ENCODE measurements at regions not wholly inside any gene's neighbourhood (a gene's known extent, or its start where the extent isn't known, plus 50 kb on each side); places are given as distances from the start of the nearest gene placed in this dataset.

- no peaks in the 10 kb centered on the region for H3K9me3 ChIP-seq (ENCODE audit: control insufficient read depth, low read length, poor library complexity, severe bottlenecking)
- Mint-ChIP-seq H3K36me3 (ENCODE audit: low read depth) (no peaks in the 10 kb centered on the region), H3K4me1 (no peaks in the 10 kb centered on the region), H3K4me3 (no peak overlapping the region), H3K27me3 (no peaks in the 10 kb centered on the region), H3K27ac (no peak overlapping the region)
- DNase-seq, result no peak
- no peak for ATAC-seq
Measured at GRCh38 chr5:3361811-3362605, 233.6 kb upstream of the IRX1 start.

DNA sequence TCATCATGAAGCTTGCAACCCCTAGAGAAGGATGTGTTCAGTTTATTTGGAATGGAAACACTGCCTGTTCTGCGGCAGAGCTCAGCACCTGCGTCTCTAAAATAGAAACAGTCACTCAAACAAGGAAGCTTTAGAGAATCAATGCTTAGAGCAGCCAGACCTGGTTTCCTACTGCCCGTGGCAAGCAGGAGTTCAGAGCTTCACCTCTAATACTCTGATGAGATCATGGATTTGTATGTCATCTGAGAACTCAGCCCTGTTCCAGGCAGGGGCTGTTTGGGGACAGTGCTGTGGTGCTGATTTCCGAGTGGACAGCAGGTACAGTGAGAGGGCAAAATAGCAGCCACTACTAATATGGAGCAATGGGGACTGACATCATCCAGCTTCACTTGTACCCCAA, 236.0 kb upstream of the IRX1 start:
- no peaks in the 10 kb centered on the region for H3K36me3 Mint-ChIP-seq (ENCODE audit: low read depth)
- H3K4me3 Mint-ChIP-seq, result no peak overlapping the region

GRCh38 chr5:3357291-3357690, 238.3 kb upstream of the IRX1 start:
- Mint-ChIP-seq H3K4me1 (no peaks in the 10 kb centered on the region), H3K36me3 (ENCODE audit: low read depth) (no peaks in the 10 kb centered on the region), H3K4me3 (no peak overlapping the region), H3K27ac (no peak overlapping the region), H3K27me3 (no peaks in the 10 kb centered on the region)
- ATAC-seq (no peak), DNase-seq (no peak)
- no peaks in the 10 kb centered on the region for H3K9me3 ChIP-seq (ENCODE audit: control insufficient read depth, low read length, poor library complexity, severe bottlenecking)

More for the DNA sequence above, 236.0 kb upstream of the IRX1 start:
- no peaks in the 10 kb centered on the region for H3K9me3 ChIP-seq (ENCODE audit: control insufficient read depth, low read length, poor library complexity, severe bottlenecking)
- DNase-seq, result no peak
- no peak overlapping the region for H3K27ac Mint-ChIP-seq
- no peaks in the 10 kb centered on the region for H3K4me1 Mint-ChIP-seq
- no peak for ATAC-seq
- no peaks in the 10 kb centered on the region for H3K27me3 Mint-ChIP-seq

GRCh38 chr5:3356016-3356415, 239.6 kb upstream of the IRX1 start:
- Mint-ChIP-seq H3K4me1 (no peaks in the 10 kb centered on the region), H3K27ac (no peak overlapping the region), H3K36me3 (ENCODE audit: low read depth) (no peaks in the 10 kb centered on the region), H3K4me3 (no peak overlapping the region), H3K27me3 (no peaks in the 10 kb centered on the region)
- DNase-seq (no peak), ATAC-seq (no peak)
- H3K9me3 ChIP-seq (ENCODE audit: control insufficient read depth, low read length, poor library complexity, severe bottlenecking), result no peaks in the 10 kb centered on the region

GRCh38 chr5:3355126-3355525, 240.5 kb upstream of the IRX1 start:
- ATAC-seq, result no peak
- H3K27me3 Mint-ChIP-seq, result no peaks in the 10 kb centered on the region

GRCh38 chr5:3354606-3355005, 241.0 kb upstream of the IRX1 start:
- DNase-seq, result no peak
- H3K4me3 Mint-ChIP-seq, result no peak overlapping the region
- no peak for ATAC-seq
- no peak overlapping the region for H3K27ac Mint-ChIP-seq
- H3K4me1 Mint-ChIP-seq, result no peaks in the 10 kb centered on the region
- no peaks in the 10 kb centered on the region for H3K9me3 ChIP-seq (ENCODE audit: control insufficient read depth, low read length, poor library complexity, severe bottlenecking)
- H3K27me3 Mint-ChIP-seq, result no peaks in the 10 kb centered on the region
- no peaks in the 10 kb centered on the region for H3K36me3 Mint-ChIP-seq (ENCODE audit: low read depth)

More at GRCh38 chr5:3355126-3355525, 240.5 kb upstream of the IRX1 start:
- no peaks in the 10 kb centered on the region for H3K4me1 Mint-ChIP-seq
- no peaks in the 10 kb centered on the region for H3K36me3 Mint-ChIP-seq (ENCODE audit: low read depth)
- no peak overlapping the region for H3K4me3 Mint-ChIP-seq
- no peak overlapping the region for H3K27ac Mint-ChIP-seq
- no peaks in the 10 kb centered on the region for H3K9me3 ChIP-seq (ENCODE audit: control insufficient read depth, low read length, poor library complexity, severe bottlenecking)
- no peak for DNase-seq

DNA sequence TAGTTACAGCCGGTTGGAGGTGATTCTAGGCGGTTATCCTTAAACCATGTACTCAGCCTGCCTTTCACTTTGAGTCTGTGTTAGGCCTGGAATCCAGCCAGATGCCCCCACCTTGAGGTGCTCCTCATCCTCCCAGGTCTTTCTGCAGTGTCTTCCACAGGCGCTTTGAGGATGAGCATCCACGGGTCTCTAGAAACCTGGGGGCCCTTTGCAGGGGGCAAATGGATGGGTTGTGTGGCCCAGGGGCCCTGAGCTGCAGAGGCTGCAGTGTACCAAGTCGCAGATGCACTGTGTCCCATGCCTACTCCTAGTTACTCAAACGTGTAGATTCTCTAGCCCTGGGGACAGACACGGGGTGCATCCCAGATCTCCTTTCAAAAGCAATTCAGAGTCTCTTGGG, 242.1 kb upstream of the IRX1 start:
- ATAC-seq, result no peak
- H3K27ac Mint-ChIP-seq, result no peak overlapping the region

DNA sequence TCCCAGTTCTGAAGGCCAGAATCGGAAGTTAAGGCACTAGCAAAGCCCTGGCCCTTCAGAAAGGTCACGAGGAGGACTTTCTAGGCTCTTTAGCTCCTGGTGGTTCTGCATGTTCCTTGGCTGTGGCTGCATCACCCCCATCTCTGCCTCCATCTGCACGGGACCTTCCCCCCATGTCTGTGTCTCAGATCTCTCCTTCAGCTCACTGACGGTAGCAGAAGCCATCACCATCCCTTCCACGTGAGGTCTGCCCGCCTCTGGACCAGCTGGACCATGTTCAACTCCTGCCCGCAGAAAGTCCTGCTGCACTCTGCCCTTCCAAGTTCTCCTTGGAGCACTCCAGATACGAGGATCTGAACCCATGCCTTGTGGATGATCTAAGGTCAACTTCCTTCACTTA, 242.9 kb upstream of the IRX1 start:
- Mint-ChIP-seq H3K27me3 (no peaks in the 10 kb centered on the region), H3K27ac (no peak overlapping the region), H3K4me3 (no peak overlapping the region), H3K4me1 (no peaks in the 10 kb centered on the region), H3K36me3 (ENCODE audit: low read depth) (no peaks in the 10 kb centered on the region)
- ATAC-seq (no peak), DNase-seq (no peak)
- H3K9me3 ChIP-seq (ENCODE audit: control insufficient read depth, low read length, poor library complexity, severe bottlenecking), result no peaks in the 10 kb centered on the region

More for the DNA sequence above, 242.1 kb upstream of the IRX1 start:
- no peaks in the 10 kb centered on the region for H3K9me3 ChIP-seq (ENCODE audit: control insufficient read depth, low read length, poor library complexity, severe bottlenecking)
- Mint-ChIP-seq H3K4me1 (no peaks in the 10 kb centered on the region), H3K4me3 (no peak overlapping the region), H3K36me3 (ENCODE audit: low read depth) (no peaks in the 10 kb centered on the region), H3K27me3 (no peaks in the 10 kb centered on the region)
- DNase-seq, result no peak

DNA sequence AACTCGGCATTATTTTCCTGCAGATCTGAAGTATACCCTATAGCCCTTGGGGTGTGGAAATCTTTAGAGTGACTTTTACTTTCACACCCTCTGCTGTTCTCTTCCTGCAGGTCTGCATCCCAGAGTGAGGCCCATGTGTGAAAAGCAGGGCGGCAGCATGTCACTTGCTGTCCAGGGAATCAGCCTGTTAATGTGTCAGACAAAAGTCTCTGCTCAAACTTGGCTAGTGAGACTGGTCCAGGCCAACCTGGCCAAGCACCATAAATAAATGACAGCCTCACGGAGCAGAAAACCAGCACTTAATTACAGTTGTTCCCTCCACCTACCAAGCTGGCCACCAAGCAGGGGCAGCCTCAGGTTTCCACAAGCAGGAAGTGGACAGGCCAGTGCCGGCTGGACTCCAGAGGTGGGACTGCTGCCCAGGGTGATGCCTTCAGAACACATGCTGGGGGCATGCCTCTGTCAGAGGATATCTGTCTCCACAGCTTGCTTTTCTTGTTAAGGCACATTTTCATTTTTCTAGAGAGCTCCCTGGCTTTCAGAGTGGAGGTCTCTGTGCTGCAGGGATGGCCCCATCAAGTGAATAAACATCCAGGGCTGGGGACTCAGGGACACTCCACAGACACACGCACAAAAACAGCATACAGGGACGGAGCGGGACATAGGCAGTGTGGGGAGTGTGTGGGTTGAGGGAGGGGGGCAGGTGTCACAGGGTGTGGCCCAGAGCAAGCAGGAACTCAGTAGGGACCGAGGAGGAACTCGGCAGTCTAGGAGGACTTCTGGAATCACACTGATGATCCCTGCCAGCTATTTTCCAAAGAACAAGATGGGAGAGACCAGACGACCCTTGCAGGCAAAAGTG, 243.8 kb upstream of the IRX1 start:
- DNase-seq (no peak), ATAC-seq (no peak)
- Mint-ChIP-seq H3K27me3 (no peaks in the 10 kb centered on the region), H3K27ac (no peak overlapping the region), H3K36me3 (ENCODE audit: low read depth) (no peaks in the 10 kb centered on the region), H3K4me1 (no peaks in the 10 kb centered on the region), H3K4me3 (no peak overlapping the region)
- no peaks in the 10 kb centered on the region for H3K9me3 ChIP-seq (ENCODE audit: control insufficient read depth, low read length, poor library complexity, severe bottlenecking)

GRCh38 chr5:3350781-3351180, 244.9 kb upstream of the IRX1 start:
- DNase-seq (no peak), ATAC-seq (no peak)
- no peak overlapping the region for H3K27ac Mint-ChIP-seq
- no peaks in the 10 kb centered on the region for H3K36me3 Mint-ChIP-seq (ENCODE audit: low read depth)
- no peak overlapping the region for H3K4me3 Mint-ChIP-seq
- no peaks in the 10 kb centered on the region for H3K4me1 Mint-ChIP-seq
- H3K27me3 Mint-ChIP-seq, result no peaks in the 10 kb centered on the region
- no peaks in the 10 kb centered on the region for H3K9me3 ChIP-seq (ENCODE audit: control insufficient read depth, low read length, poor library complexity, severe bottlenecking)

DNA sequence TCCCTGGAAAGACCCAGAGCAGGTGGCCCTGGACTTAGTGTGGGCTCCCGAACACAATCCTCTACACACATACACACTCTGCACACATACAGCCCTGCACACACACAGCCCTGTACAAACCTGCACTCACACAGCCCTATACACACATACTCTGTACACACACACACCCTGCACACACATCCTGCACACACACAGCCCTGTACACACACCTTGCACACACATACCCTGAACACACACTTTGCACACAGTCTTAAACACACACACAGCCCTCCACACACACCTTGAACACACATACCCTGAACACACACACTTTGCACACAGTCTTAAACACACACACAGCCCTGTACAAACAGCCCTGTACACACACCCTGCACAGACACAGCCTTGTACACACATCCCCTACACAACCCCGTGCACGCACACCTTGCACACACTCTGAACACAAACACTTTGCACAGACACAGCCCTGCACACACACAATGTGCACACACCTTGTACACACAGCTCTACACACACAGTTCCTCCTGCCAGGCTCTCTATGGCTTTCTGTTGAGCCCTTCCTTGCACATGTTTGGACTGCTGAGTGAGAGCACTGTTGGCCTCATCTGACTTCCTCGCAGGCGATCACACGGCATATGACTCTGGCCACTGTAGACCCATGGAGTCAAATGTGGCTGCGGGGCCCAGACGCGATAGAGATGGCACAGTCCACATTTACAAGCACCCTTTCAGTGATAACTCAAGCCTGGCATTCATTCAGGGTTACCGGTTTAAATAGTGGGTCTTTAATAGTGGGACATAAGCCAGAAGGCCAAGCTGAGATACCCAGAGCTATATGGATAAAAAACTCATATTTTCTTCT, 245.7 kb upstream of the IRX1 start:
- Mint-ChIP-seq H3K27ac (no peak overlapping the region), H3K4me1 (no peaks in the 10 kb centered on the region), H3K4me3 (no peak overlapping the region), H3K36me3 (ENCODE audit: low read depth) (no peaks in the 10 kb centered on the region), H3K27me3 (no peaks in the 10 kb centered on the region)
- DNase-seq (no peak), ATAC-seq (no peak)
- H3K9me3 ChIP-seq (ENCODE audit: control insufficient read depth, low read length, poor library complexity, severe bottlenecking), result no peaks in the 10 kb centered on the region

DNA sequence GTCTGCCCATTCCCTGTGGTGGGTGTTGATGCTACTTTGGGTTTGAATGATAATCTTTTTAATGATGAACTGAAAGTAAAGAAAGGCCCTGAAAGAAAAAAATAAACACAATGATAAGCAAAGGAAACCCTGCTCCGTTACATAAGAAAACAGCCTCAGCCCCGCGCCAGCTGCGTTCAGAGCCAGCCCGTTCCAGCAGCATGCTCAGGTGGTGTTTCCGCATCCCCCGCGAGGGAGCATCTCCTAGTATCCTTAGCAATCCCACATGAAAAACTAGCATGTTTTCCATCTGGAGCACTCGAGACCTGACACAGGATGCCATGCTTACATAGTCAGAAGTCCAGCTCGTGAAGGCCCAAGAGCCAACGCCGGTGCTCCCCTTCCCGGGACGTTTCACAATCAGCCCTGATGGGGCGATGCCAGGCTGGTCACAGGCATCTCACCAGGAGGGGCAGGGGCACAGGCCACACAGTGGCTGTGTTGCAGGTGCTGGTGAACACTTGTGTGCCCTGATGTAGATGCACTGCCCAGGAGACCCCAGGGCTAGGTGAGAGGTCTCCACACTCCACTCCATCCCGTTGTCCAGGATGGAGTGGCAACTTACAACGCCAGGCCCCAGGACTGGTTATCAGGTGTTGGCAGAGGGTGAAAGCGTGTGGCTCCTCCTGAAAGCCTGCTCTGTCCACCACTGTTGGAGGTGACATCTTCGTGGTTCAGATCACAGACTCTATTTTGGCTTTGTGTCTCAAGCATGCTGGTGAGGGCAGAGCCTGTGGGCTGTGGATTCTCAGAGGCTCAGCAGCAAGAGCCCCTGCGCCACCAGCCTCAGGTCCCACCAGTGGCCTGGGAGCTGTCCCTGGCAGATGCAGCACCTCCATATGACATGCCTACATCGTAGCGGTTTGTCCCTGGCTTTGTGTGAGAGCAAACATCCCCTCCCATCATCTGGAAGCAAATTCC, 246.8 kb upstream of the IRX1 start:
- no peak for ATAC-seq
- H3K27ac Mint-ChIP-seq, result no peak overlapping the region

More for the DNA sequence above, 246.8 kb upstream of the IRX1 start:
- no peaks in the 10 kb centered on the region for H3K36me3 Mint-ChIP-seq (ENCODE audit: low read depth)
- no peaks in the 10 kb centered on the region for H3K27me3 Mint-ChIP-seq
- no peaks in the 10 kb centered on the region for H3K9me3 ChIP-seq (ENCODE audit: control insufficient read depth, low read length, poor library complexity, severe bottlenecking)
- DNase-seq, result no peak
- H3K4me3 Mint-ChIP-seq, result no peak overlapping the region
- H3K4me1 Mint-ChIP-seq, result no peaks in the 10 kb centered on the region
